PFSK-1 (cell line): ENCODE measurements at regions not wholly inside any gene's neighbourhood (a gene's known extent, or its start where the extent isn't known, plus 50 kb on each side); places are given as distances from the start of the nearest gene placed in this dataset.

Experiments
- POLR2AphosphoS5 ChIP-seq: IDR thresholded peaks from 2 replicates; pipeline ENCODE4 v1.6.1; 2012; ENCODE audit warnings: low read depth, mild to moderate bottlenecking, control low read depth, low read length, moderate library complexity
- SIN3A ChIP-seq: IDR thresholded peaks from 2 replicates; pipeline ENCODE4 v1.6.1; 2012; ENCODE audit warnings: mild to moderate bottlenecking, low read length, moderate library complexity, borderline replicate concordance; ENCODE audit not compliant: insufficient read depth
- TAF1 ChIP-seq: IDR thresholded peaks from 2 replicates; pipeline ENCODE4 v1.6.1; 2012; ENCODE audit warnings: low read length, control low read depth, borderline replicate concordance; ENCODE audit not compliant: insufficient read depth
- TF ChIP-seq, protein P1 (sequence below), 2 experiments: IDR thresholded peaks; 2 replicates each; pipeline versions ENCODE4 v1.6.1 to v1.8.0; 2011 to 2012; ENCODE audit warnings: low read depth in 2 of 2, low read length in 2 of 2, control low read depth in 1 of 2, inconsistent platforms in 1 of 2, mild to moderate bottlenecking in 1 of 2, moderate library complexity in 1 of 2; ENCODE audit not compliant: insufficient read depth in 1 of 2

- TF ChIP-seq TAF1 (no peak), POLR2AphosphoS5 (no peak), SIN3A (no peak)
- TF ChIP-seq, protein P1, sequence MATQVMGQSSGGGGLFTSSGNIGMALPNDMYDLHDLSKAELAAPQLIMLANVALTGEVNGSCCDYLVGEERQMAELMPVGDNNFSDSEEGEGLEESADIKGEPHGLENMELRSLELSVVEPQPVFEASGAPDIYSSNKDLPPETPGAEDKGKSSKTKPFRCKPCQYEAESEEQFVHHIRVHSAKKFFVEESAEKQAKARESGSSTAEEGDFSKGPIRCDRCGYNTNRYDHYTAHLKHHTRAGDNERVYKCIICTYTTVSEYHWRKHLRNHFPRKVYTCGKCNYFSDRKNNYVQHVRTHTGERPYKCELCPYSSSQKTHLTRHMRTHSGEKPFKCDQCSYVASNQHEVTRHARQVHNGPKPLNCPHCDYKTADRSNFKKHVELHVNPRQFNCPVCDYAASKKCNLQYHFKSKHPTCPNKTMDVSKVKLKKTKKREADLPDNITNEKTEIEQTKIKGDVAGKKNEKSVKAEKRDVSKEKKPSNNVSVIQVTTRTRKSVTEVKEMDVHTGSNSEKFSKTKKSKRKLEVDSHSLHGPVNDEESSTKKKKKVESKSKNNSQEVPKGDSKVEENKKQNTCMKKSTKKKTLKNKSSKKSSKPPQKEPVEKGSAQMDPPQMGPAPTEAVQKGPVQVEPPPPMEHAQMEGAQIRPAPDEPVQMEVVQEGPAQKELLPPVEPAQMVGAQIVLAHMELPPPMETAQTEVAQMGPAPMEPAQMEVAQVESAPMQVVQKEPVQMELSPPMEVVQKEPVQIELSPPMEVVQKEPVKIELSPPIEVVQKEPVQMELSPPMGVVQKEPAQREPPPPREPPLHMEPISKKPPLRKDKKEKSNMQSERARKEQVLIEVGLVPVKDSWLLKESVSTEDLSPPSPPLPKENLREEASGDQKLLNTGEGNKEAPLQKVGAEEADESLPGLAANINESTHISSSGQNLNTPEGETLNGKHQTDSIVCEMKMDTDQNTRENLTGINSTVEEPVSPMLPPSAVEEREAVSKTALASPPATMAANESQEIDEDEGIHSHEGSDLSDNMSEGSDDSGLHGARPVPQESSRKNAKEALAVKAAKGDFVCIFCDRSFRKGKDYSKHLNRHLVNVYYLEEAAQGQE (IDR thresholded peaks at IDR 0.05; ENCODE audit: insufficient read depth in 1 of 2, low read depth in 2 of 2, low read length in 2 of 2), result no peak
These were observed 854.0 kb upstream of the CITED2 start for GRCh38 chr6:140228491-140228890.
